CD4-positive, alpha-beta T cell (primary cell): ENCODE measurements at regions not wholly inside any gene's neighbourhood (a gene's known extent, or its start where the extent isn't known, plus 50 kb on each side); places are given as distances from the start of the nearest gene placed in this dataset.
"Not testable (repeated sequence)": the region's sequence is repeated elsewhere in the genome, so short reads cannot be mapped to it uniquely, and the experiment has no call there.

Source experiments
- ATAC-seq: fragments of 200-7000 bp; cut with Tn5 transposase; one replicate; pipeline ENCODE4 v1.10.0; 2022; ENCODE audit warnings: mild to moderate bottlenecking; ENCODE audit not compliant: poor library complexity
- CTCF ChIA-PET: fragments of 350-600 bp; sonication (Branson Sonifier 250); formaldehyde crosslinking; loops from one replicate; lab custom pipeline; 2021; ENCODE audit warnings: antibody characterized with exemption, inconsistent platforms; lab: Charles Lee
- POLR2A ChIA-PET: fragments of 350-600 bp; sonication (Branson Sonifier 250); formaldehyde crosslinking; loops from one replicate; lab custom pipeline; 2021; ENCODE audit warnings: antibody characterized with exemption, inconsistent platforms; lab: Charles Lee
- DNase-seq, 14 experiments: peaks; one replicate each; pipeline ENCODE4 v3.0.0-alpha.2; 2013 to 2020; ENCODE audit warnings: mixed read lengths in 2 of 14
- H3K27ac ChIP-seq, 2 donors: one replicate each; pipeline versions ENCODE4 v1.5.1 to v1.7.0; 2013; ENCODE audit warnings: low read length in 2 of 2, low read depth in 1 of 2, mild to moderate bottlenecking in 1 of 2
- H3K27me3 ChIP-seq, 2 experiments: 1 replicate in 1 of 2; 2 replicates in 1 of 2; pipeline versions ENCODE4 v1.6.1 to v1.7.0; 2013; ENCODE audit warnings: low read length in 2 of 2, control low read depth in 1 of 2, mild to moderate bottlenecking in 1 of 2, moderate library complexity in 1 of 2; ENCODE audit not compliant: insufficient read depth in 2 of 2, control insufficient read depth in 1 of 2
- H3K36me3 ChIP-seq: one replicate; pipeline ENCODE4 v1.6.1; 2013; ENCODE audit warnings: low read length, control low read depth; ENCODE audit not compliant: insufficient read depth
- H3K4me1 ChIP-seq: one replicate; pipeline ENCODE4 v1.6.1; 2013; ENCODE audit warnings: low read length, control low read depth; ENCODE audit not compliant: insufficient read depth
- H3K4me3 ChIP-seq: one replicate; pipeline ENCODE4 v1.5.1; 2013; ENCODE audit warnings: mild to moderate bottlenecking, low read length, moderate library complexity
- H3K9me3 ChIP-seq, 2 experiments: 1 replicate in 1 of 2; 2 replicates in 1 of 2; pipeline versions ENCODE4 v1.6.1 to v1.7.0; 2013; ENCODE audit warnings: low read length in 2 of 2, mild to moderate bottlenecking in 2 of 2, control low read depth in 1 of 2, moderate library complexity in 1 of 2; ENCODE audit not compliant: control insufficient read depth in 1 of 2, insufficient read depth in 1 of 2
- H3K27ac Mint-ChIP-seq: one replicate; pipeline ENCODE4 v1.8.0; 2020; ENCODE audit warnings: mixed read lengths
- H3K27me3 Mint-ChIP-seq: one replicate; pipeline ENCODE4 v1.8.0; 2021; ENCODE audit warnings: mixed read lengths
- H3K36me3 Mint-ChIP-seq: one replicate; pipeline ENCODE4 v1.8.0; 2021; ENCODE audit warnings: low read depth, mixed read lengths
- H3K4me1 Mint-ChIP-seq: one replicate; pipeline ENCODE4 v1.8.0; 2021; ENCODE audit warnings: low read depth, mixed read lengths
- H3K4me3 Mint-ChIP-seq: one replicate; pipeline ENCODE4 v1.8.0; 2020; ENCODE audit warnings: mild to moderate bottlenecking, mixed read lengths
- H3K9me3 Mint-ChIP-seq: one replicate; pipeline ENCODE4 v1.8.0; 2020; ENCODE audit warnings: mixed read lengths
- CTCF ChIP-seq: fragments of 200-600 bp; IDR thresholded peaks from one replicate; pipeline ENCODE4 v1.8.0; 2022; ENCODE audit warnings: antibody characterized with exemption, mild to moderate bottlenecking
- intact Hi-C, 2 experiments: fragments of 100-400 bp; cut with DNase I in 1 of 2; cut with micrococcal nuclease in 1 of 2; formaldehyde crosslinking; loops; one replicate each; pipeline versions ENCODE4 v1.15.1 to v1.9.0; 2023 to 2025; cut with DNase I, micrococcal nuclease

DNA sequence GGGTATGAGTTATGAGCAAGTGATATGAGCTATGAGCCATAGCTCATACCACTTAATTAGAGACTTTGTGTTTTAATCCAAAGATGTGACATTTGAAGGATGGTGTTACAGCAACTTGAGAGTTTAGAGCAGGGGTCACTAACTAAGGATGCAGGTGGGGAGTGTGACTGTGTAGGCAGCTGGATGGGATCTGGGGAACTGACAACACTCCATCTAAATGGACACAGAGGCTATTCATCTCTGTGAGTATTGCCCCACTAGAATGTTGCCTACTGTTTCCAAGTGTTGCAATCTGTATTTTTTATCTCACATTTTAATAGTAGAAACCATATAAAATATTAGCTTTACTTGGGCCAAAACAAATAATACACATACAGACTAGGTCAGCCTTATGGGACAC, 488.1 kb upstream of the DAB2 start:
- Histone ChIP-seq H3K36me3 (no peaks in the 10 kb centered on the region), H3K27ac (no peak overlapping the region), H3K4me1 (no peaks in the 10 kb centered on the region), H3K27me3 (peaks cover 0 to under 1% of the 10 kb centered on the region in 2 experiments), H3K4me3 (no peak overlapping the region), H3K9me3 (no peaks in the 10 kb centered on the region)
- ChIA-PET POLR2A (no interaction called here), CTCF (no interaction called here)
- DNase-seq (no peak), ATAC-seq (no peak)
- Mint-ChIP-seq H3K4me1 (no peaks in the 10 kb centered on the region), H3K4me3 (no peak overlapping the region), H3K27me3 (peaks cover 11% of the 10 kb centered on the region), H3K9me3 (no peaks in the 10 kb centered on the region), H3K27ac (no peak overlapping the region), H3K36me3 (no peaks in the 10 kb centered on the region)
- TF ChIP-seq CTCF: no peak
- intact Hi-C loops: no loop called here

DNA sequence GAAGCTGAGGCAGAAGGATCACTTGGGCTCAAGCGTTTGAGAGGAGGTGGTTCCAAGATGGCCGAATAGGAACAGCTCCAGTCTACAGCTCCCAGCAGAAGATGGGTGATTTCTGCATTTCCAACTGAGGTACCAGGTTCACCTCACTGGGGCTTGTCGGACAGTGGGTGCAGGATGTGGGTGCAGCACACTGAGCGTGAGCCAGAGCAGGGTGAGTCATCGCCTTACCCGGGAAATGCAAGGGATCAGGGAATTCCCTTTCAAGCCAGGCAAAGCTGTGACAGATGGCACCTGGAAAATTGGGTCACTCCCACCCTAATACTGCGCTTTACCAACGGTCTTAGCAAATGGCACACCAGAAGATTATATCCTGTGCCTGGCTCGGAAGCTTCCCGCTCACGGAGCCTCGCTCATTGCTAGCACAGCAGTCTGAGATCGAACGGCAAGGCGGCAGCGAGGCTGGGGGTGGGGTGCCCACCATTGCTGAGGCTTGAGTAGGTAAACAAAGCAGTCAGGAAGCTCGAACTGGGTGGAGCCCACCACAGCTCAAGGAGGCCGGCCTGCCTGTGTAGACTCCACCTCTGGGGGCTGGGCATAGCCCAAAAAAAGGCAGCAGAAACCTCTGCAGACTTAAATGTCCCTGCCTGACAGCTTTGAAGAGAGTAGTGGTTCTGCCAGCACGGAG, 482.6 kb upstream of the DAB2 start:
- intact Hi-C loops, H3K4me1 ChIP-seq, H3K36me3 ChIP-seq, H3K4me1 Mint-ChIP-seq, H3K36me3 Mint-ChIP-seq, H3K4me3 ChIP-seq, POLR2A ChIA-PET, H3K4me3 Mint-ChIP-seq, H3K9me3 Mint-ChIP-seq, H3K27ac Mint-ChIP-seq, H3K9me3 ChIP-seq, ATAC-seq, DNase-seq, CTCF ChIA-PET, H3K27ac ChIP-seq, H3K27me3 ChIP-seq: not testable (repeated sequence)
- H3K27me3 Mint-ChIP-seq: peaks cover 33% of the 10 kb centered on the region

GRCh38 chr5:39906146-39906545, 481.4 kb upstream of the DAB2 start:
- peaks cover 3 to 4% of the 10 kb centered on the region in 2 experiments for H3K27me3 ChIP-seq
- no peak for TF ChIP-seq CTCF
- H3K36me3 Mint-ChIP-seq: no peaks in the 10 kb centered on the region
- H3K27ac ChIP-seq: no peak overlapping the region
- no peaks in the 10 kb centered on the region for H3K9me3 Mint-ChIP-seq
- H3K4me3 ChIP-seq: no peak overlapping the region
- no peaks in the 10 kb centered on the region for H3K4me1 ChIP-seq
- DNase-seq: no peak
- ATAC-seq: no peak
- no peaks in the 10 kb centered on the region for H3K4me1 Mint-ChIP-seq
- H3K4me3 Mint-ChIP-seq: no peak overlapping the region
- H3K36me3 ChIP-seq: no peaks in the 10 kb centered on the region
- POLR2A ChIA-PET: no interaction called here
- H3K27ac Mint-ChIP-seq: no peak overlapping the region
- CTCF ChIA-PET: interaction anchor here (1.3 kb wide), 1 partner anchor 9 kb away, joined by 3 read pairs; no protein-coding TSS in a partner anchor
- H3K27me3 Mint-ChIP-seq: peaks cover 33% of the 10 kb centered on the region
- no peaks in the 10 kb centered on the region for H3K9me3 ChIP-seq
- intact Hi-C loops: no loop called here

GRCh38 chr5:39905356-39905755, 480.6 kb upstream of the DAB2 start:
- H3K4me3 ChIP-seq: no peak overlapping the region
- Mint-ChIP-seq H3K27me3 (peaks cover 37% of the 10 kb centered on the region), H3K27ac (no peak overlapping the region), H3K36me3 (no peaks in the 10 kb centered on the region), H3K4me3 (no peak overlapping the region), H3K9me3 (no peaks in the 10 kb centered on the region), H3K4me1 (no peaks in the 10 kb centered on the region)
- CTCF ChIA-PET: interaction anchor here (0.6 to 1.3 kb wide), 2 partner anchors 10 to 59 kb away, joined by 3 read pairs; no protein-coding TSS in a partner anchor
- no peaks in the 10 kb centered on the region for H3K4me1 ChIP-seq
- no peaks in the 10 kb centered on the region for H3K9me3 ChIP-seq
- H3K27me3 ChIP-seq: peaks cover 3 to 4% of the 10 kb centered on the region in 2 experiments
- no peak overlapping the region for H3K27ac ChIP-seq
- no peaks in the 10 kb centered on the region for H3K36me3 ChIP-seq
- DNase-seq: no peak
- no peak for ATAC-seq
- no peak for TF ChIP-seq CTCF
- intact Hi-C loops: no loop called here
- POLR2A ChIA-PET: no interaction called here
